AG09319 (cell line): ENCODE measurements at regions not wholly inside any gene's neighbourhood (a gene's known extent, or its start where the extent isn't known, plus 50 kb on each side); places are given as distances from the start of the nearest gene placed in this dataset.

Source experiments
- DNase-seq: peaks from one replicate; pipeline ENCODE4 v3.0.0-alpha.2; 2010; ENCODE audit warnings: low read depth; ENCODE audit errors: extremely low read depth
- CTCF ChIP-seq: IDR thresholded peaks from 2 replicates; pipeline ENCODE4 v1.5.1; 2011; ENCODE audit warnings: low read depth, mild to moderate bottlenecking, inconsistent platforms, low read length, moderate library complexity

- no peak for TF ChIP-seq CTCF
- DNase-seq, result no peak
Measured at GRCh38 chr2:81481242-81481993, 1176.9 kb upstream of the LRRTM1 start.

GRCh38 chr2:81467096-81467495 lies 1162.5 kb upstream of the LRRTM1 start:
- TF ChIP-seq CTCF, result no peak
- DNase-seq, result no peak

GRCh38 chr2:81462420-81462819 lies 1157.9 kb upstream of the LRRTM1 start:
- TF ChIP-seq CTCF, result no peak
- DNase-seq, result no peak

GRCh38 chr2:81445176-81445575 lies 1140.6 kb upstream of the LRRTM1 start:
- no peak for DNase-seq
- no peak for TF ChIP-seq CTCF

- no peak for TF ChIP-seq CTCF
- no peak for DNase-seq
Measured at GRCh38 chr2:81437456-81438000, 1133.0 kb upstream of the LRRTM1 start.

- DNase-seq, result no peak
Measured at GRCh38 chr2:81436256-81436655, 1131.7 kb upstream of the LRRTM1 start.

More at GRCh38 chr2:81436256-81436655, 1131.7 kb upstream of the LRRTM1 start:
- TF ChIP-seq CTCF, result no peak
